WTC11 (cell line): ENCODE measurements at regions not wholly inside any gene's neighbourhood (a gene's known extent, or its start where the extent isn't known, plus 50 kb on each side); places are given as distances from the start of the nearest gene placed in this dataset.

Experiments used
- ATAC-seq: fragments of 200-7000 bp; cut with Tn5 transposase; 2 replicates; pipeline ENCODE4 v1.10.0; 2021; ENCODE audit warnings: mild to moderate bottlenecking, moderate library complexity
- CTCF ChIA-PET: fragments of 300-600 bp; sonication (Branson Sonifier 250); formaldehyde crosslinking; loops from one replicate; lab custom pipeline; 2021; ENCODE audit warnings: antibody characterized with exemption; lab: Charles Lee
- POLR2A ChIA-PET: fragments of 350-600 bp; sonication (Branson Sonifier 250); formaldehyde crosslinking; loops from one replicate; lab custom pipeline; 2021; ENCODE audit warnings: antibody characterized with exemption; lab: Charles Lee
- DNase-seq: peaks from one replicate; pipeline ENCODE4 v3.0.0; 2021; ENCODE audit warnings: low spot score
- H3K27ac Mint-ChIP-seq: 2 replicates; pipeline ENCODE4 v1.8.0; 2021; ENCODE audit warnings: mixed read lengths
- H3K27me3 Mint-ChIP-seq: 2 replicates; pipeline ENCODE4 v1.8.0; 2021; ENCODE audit warnings: low read depth, mild to moderate bottlenecking, moderate library complexity, mixed read lengths
- H3K36me3 Mint-ChIP-seq: 2 replicates; pipeline ENCODE4 v1.8.0; 2021; ENCODE audit warnings: mixed read lengths
- H3K4me1 Mint-ChIP-seq: 2 replicates; pipeline ENCODE4 v1.8.0; 2022; ENCODE audit warnings: mixed read lengths
- H3K4me3 Mint-ChIP-seq: 2 replicates; pipeline ENCODE4 v1.8.0; 2021; ENCODE audit warnings: mild to moderate bottlenecking, moderate library complexity, mixed read lengths
- H3K9me3 Mint-ChIP-seq: 2 replicates; pipeline ENCODE4 v1.8.0; 2021; ENCODE audit warnings: mixed read lengths
- AR ChIP-seq: fragments of 250-450 bp; sonication (Bioruptor Pico); IDR thresholded peaks from 2 replicates; pipeline ENCODE4 v1.9.0; 2021; ENCODE audit warnings: mild to moderate bottlenecking
- ATF3 ChIP-seq: sonication (generic); formaldehyde crosslinking; conservative IDR thresholded peaks from 2 replicates; pipeline ENCODE4 v1.8.1; 2022; ENCODE audit warnings: mild to moderate bottlenecking, missing genetic modification reagents
- ESRRA ChIP-seq: sonication (generic); formaldehyde crosslinking; IDR thresholded peaks from 2 replicates; pipeline ENCODE4 v1.8.1; 2022; ENCODE audit warnings: mild to moderate bottlenecking, missing genetic modification reagents, borderline replicate concordance
- FOXP1 ChIP-seq: sonication (generic); formaldehyde crosslinking; IDR thresholded peaks from 2 replicates; pipeline ENCODE4 v1.8.0; 2022; ENCODE audit warnings: missing genetic modification reagents, mild to moderate bottlenecking, moderate library complexity, borderline replicate concordance
- GABPB1 ChIP-seq: sonication (generic); formaldehyde crosslinking; IDR thresholded peaks from 2 replicates; pipeline ENCODE4 v1.8.1; 2023; ENCODE audit warnings: mild to moderate bottlenecking, missing genetic modification reagents
- GRHL2 ChIP-seq: fragments of 250-450 bp; sonication (Bioruptor Pico); IDR thresholded peaks from 2 replicates; pipeline ENCODE4 v1.8.0; 2022; ENCODE audit warnings: mild to moderate bottlenecking, moderate library complexity; ENCODE audit not compliant: insufficient replicate concordance, severe bottlenecking
- NR1H2 ChIP-seq: sonication (generic); formaldehyde crosslinking; IDR thresholded peaks from 2 replicates; pipeline ENCODE4 v1.9.0; 2021; ENCODE audit warnings: mild to moderate bottlenecking, moderate library complexity, missing genetic modification reagents
- NR3C1 ChIP-seq: sonication (generic); formaldehyde crosslinking; conservative IDR thresholded peaks from 2 replicates; pipeline ENCODE4 v1.8.1; 2023; ENCODE audit warnings: low read depth, mild to moderate bottlenecking, missing genetic modification reagents
- SMAD3 ChIP-seq: sonication (generic); formaldehyde crosslinking; IDR thresholded peaks from 2 replicates; pipeline ENCODE4 v1.8.0; 2022; ENCODE audit warnings: missing genetic modification reagents, mild to moderate bottlenecking, borderline replicate concordance
- SOX15 ChIP-seq: fragments of 250-450 bp; sonication (Bioruptor Pico); IDR thresholded peaks from 2 replicates; pipeline ENCODE4 v1.9.0; 2021; ENCODE audit warnings: mild to moderate bottlenecking
- TEAD1 ChIP-seq: sonication (generic); formaldehyde crosslinking; IDR thresholded peaks from 2 replicates; pipeline ENCODE4 v1.8.0; 2022; ENCODE audit warnings: mild to moderate bottlenecking, missing genetic modification reagents
- TP53 ChIP-seq: sonication (generic); formaldehyde crosslinking; IDR thresholded peaks from 2 replicates; pipeline ENCODE4 v1.8.1; 2023; ENCODE audit warnings: mild to moderate bottlenecking, missing genetic modification reagents
- ZBTB21 ChIP-seq: sonication (generic); formaldehyde crosslinking; IDR thresholded peaks from 2 replicates; pipeline ENCODE4 v1.8.1; 2023; ENCODE audit warnings: mild to moderate bottlenecking, missing genetic modification reagents, borderline replicate concordance
- ZBTB43 ChIP-seq: sonication (generic); formaldehyde crosslinking; IDR thresholded peaks from 2 replicates; pipeline ENCODE4 v1.8.1; 2023; ENCODE audit warnings: mild to moderate bottlenecking, missing genetic modification reagents
- ZNF138 ChIP-seq: sonication (generic); formaldehyde crosslinking; conservative IDR thresholded peaks from 2 replicates; pipeline ENCODE4 v1.8.1; 2022; ENCODE audit warnings: mild to moderate bottlenecking, moderate library complexity, missing genetic modification reagents
- ZNF232 ChIP-seq: sonication (generic); formaldehyde crosslinking; IDR thresholded peaks from 2 replicates; pipeline ENCODE4 v1.8.0; 2022; ENCODE audit warnings: mild to moderate bottlenecking, missing genetic modification reagents
- ZNF425 ChIP-seq: fragments of 250-450 bp; sonication (Bioruptor Pico); conservative IDR thresholded peaks from 2 replicates; pipeline ENCODE4 v1.9.0; 2021; ENCODE audit warnings: mild to moderate bottlenecking

- Mint-ChIP-seq H3K4me3 (no peak overlapping the region), H3K27ac (no peak overlapping the region), H3K36me3 (no peaks in the 10 kb centered on the region), H3K27me3 (no peaks in the 10 kb centered on the region; the same call in 1 of the 2 replicates), H3K4me1 (peaks cover 9% of the 10 kb centered on the region), H3K9me3 (peaks cover 7% of the 10 kb centered on the region; the same call in 1 of the 2 replicates)
- no peak for DNase-seq
- POLR2A ChIA-PET, result no interaction called here
- no peak for ATAC-seq
- CTCF ChIA-PET, result no interaction called here
- no peak for TF ChIP-seq SMAD3 (CRISPR knock-in tag)
- no peak for TF ChIP-seq FOXP1 (CRISPR knock-in tag)
- no peak for TF ChIP-seq ZNF425
- TF ChIP-seq NR3C1 (CRISPR knock-in tag), result no peak
- no peak for TF ChIP-seq AR (CRISPR knock-in tag)
- TF ChIP-seq TEAD1 (CRISPR knock-in tag), result no peak
- no peak for TF ChIP-seq ZNF232
- TF ChIP-seq SOX15, result no peak
- no peak for TF ChIP-seq ZNF138 (CRISPR knock-in tag)
- no peak for TF ChIP-seq TP53 (CRISPR knock-in tag)
- no peak for TF ChIP-seq GABPB1 (CRISPR knock-in tag)
- TF ChIP-seq ZBTB43 (CRISPR knock-in tag), result no peak
- no peak for TF ChIP-seq ZBTB21 (CRISPR knock-in tag)
- no peak for TF ChIP-seq ATF3 (CRISPR knock-in tag)
Observed at GRCh38 chr3:72312339-72312738, 527.4 kb upstream of the PROK2 start.

- ChIA-PET CTCF (interaction anchor here (1.3 kb wide), 1 partner anchor 437 kb away, joined by 3 read pairs; no protein-coding TSS in a partner anchor), POLR2A (no interaction called here)
Observed at GRCh38 chr3:72311425-72311824, 526.5 kb upstream of the PROK2 start.

More at GRCh38 chr3:72311425-72311824, 526.5 kb upstream of the PROK2 start:
- TF ChIP-seq NR1H2 (no peak), ESRRA (CRISPR knock-in tag) (no peak), GRHL2 (CRISPR knock-in tag) (no peak)
- no peak overlapping the region for H3K27ac Mint-ChIP-seq
- no peak for DNase-seq
- H3K9me3 Mint-ChIP-seq, result peaks cover 7% of the 10 kb centered on the region; the same call in 1 of the 2 replicates
- no peak for ATAC-seq
- no peaks in the 10 kb centered on the region; the same call in 1 of the 2 replicates for H3K27me3 Mint-ChIP-seq
- peaks cover 17% of the 10 kb centered on the region for H3K4me1 Mint-ChIP-seq
- no peaks in the 10 kb centered on the region for H3K36me3 Mint-ChIP-seq
- H3K4me3 Mint-ChIP-seq, result no peak overlapping the region
